SK-N-SH (cell line): ENCODE measurements at regions not wholly inside any gene's neighbourhood (a gene's known extent, or its start where the extent isn't known, plus 50 kb on each side); places are given as distances from the start of the nearest gene placed in this dataset.

Source experiments
- CTCF ChIA-PET: fragments of 300-600, 350-600 bp; formaldehyde crosslinking; extraction: SDS; loops from one replicate; lab custom pipeline; 2021; lab: Yijun Ruan, JAX
- POLR2A ChIA-PET: fragments of 350-600 bp; sonication (Branson Sonifier 250); formaldehyde crosslinking; extraction: SDS; loops from one replicate; lab custom pipeline; 2020; ENCODE audit warnings: antibody characterized with exemption, inconsistent platforms; lab: Yijun Ruan, JAX
- DNase-seq: peaks from one replicate; pipeline ENCODE4 v3.0.0; 2012
- H2AFZ ChIP-seq: fragments of 200-600 bp; sonication (generic); 2 replicates; pipeline ENCODE4 v1.8.1; 2016; ENCODE audit warnings: antibody characterized with exemption, mild to moderate bottlenecking, low read depth
- H3F3A ChIP-seq: fragments of 200-600 bp; sonication (generic); replicated peaks from 2 replicates; pipeline ENCODE3; 2016; ENCODE audit warnings: antibody characterized with exemption, mild to moderate bottlenecking; ENCODE audit not compliant: insufficient read depth
- H3K27ac ChIP-seq, 2 experiments: fragments of 200-500 bp in 1 of 2; fragments of 200-600 bp in 1 of 2; sonication (Bioruptor generic) in 1 of 2; sonication (generic), shearing (Covaris generic) in 1 of 2; 2 replicates each; pipeline versions ENCODE4 v1.5.1 to v1.6.1; 2014 to 2016; ENCODE audit warnings: low read depth in 2 of 2, inconsistent platforms in 1 of 2, low read length in 1 of 2, mild to moderate bottlenecking in 1 of 2, mixed read lengths in 1 of 2
- H3K27me3 ChIP-seq: fragments of 200-600 bp; sonication (generic), shearing (Covaris generic); 2 replicates; pipeline ENCODE4 v1.6.1; 2016; ENCODE audit warnings: mixed run types; ENCODE audit not compliant: insufficient read depth
- H3K36me3 ChIP-seq, 2 experiments: fragments of 200-500 bp in 1 of 2; fragments of 200-600 bp in 1 of 2; sonication (Bioruptor generic) in 1 of 2; sonication (generic) in 1 of 2; replicated peaks in 1 of 2; 2 replicates each; pipeline versions ENCODE3 to v1.5.1; 2014 to 2016; ENCODE audit warnings: low read length in 1 of 2, mild to moderate bottlenecking in 1 of 2; ENCODE audit not compliant: insufficient read depth in 2 of 2, control insufficient read depth in 1 of 2
- H3K4me1 ChIP-seq, 2 experiments: fragments of 200-500 bp in 1 of 2; fragments of 200-600 bp in 1 of 2; sonication (Bioruptor generic) in 1 of 2; sonication (generic), shearing (Covaris generic) in 1 of 2; 2 replicates each; pipeline versions ENCODE4 v1.5.1 to v1.6.1; 2014 to 2016; ENCODE audit warnings: low read depth in 1 of 2, low read length in 1 of 2, mixed run types in 1 of 2; ENCODE audit not compliant: insufficient read depth in 2 of 2, control insufficient read depth in 1 of 2
- H3K4me2 ChIP-seq: fragments of 200-600 bp; sonication (generic), shearing (Covaris generic); 2 replicates; pipeline ENCODE4 v1.6.1; 2017; ENCODE audit warnings: mixed run types
- H3K4me3 ChIP-seq, 2 experiments: fragments of 200-500 bp in 1 of 2; fragments of 200-600 bp in 1 of 2; sonication (Bioruptor generic) in 1 of 2; sonication (generic), shearing (Covaris generic) in 1 of 2; 2 replicates each; pipeline versions ENCODE4 v1.5.1 to v1.8.1; 2014 to 2016; ENCODE audit warnings: low read depth in 2 of 2, inconsistent platforms in 1 of 2, low read length in 1 of 2, mild to moderate bottlenecking in 1 of 2, mixed read lengths in 1 of 2, moderate library complexity in 1 of 2
- H3K79me2 ChIP-seq: fragments of 200-600 bp; sonication (generic); 2 replicates; pipeline ENCODE4 v1.8.1; 2017; ENCODE audit warnings: mild to moderate bottlenecking; ENCODE audit not compliant: insufficient read depth
- H3K9ac ChIP-seq: fragments of 200-600 bp; sonication (generic); 2 replicates; pipeline ENCODE4 v1.6.1; 2017; ENCODE audit warnings: mixed run types
- H3K9me2 ChIP-seq: fragments of 200-600 bp; sonication (generic); 2 replicates; pipeline ENCODE4 v1.6.1; 2017; ENCODE audit warnings: mixed run types
- H3K9me3 ChIP-seq: fragments of 200-600 bp; sonication (generic); 2 replicates; pipeline ENCODE4 v1.6.1; 2017; ENCODE audit warnings: mixed run types, mild to moderate bottlenecking, moderate library complexity
- H4K20me1 ChIP-seq: fragments of 200-600 bp; sonication (generic); 2 replicates; pipeline ENCODE4 v1.6.1; 2017; ENCODE audit warnings: mild to moderate bottlenecking, mixed run types; ENCODE audit not compliant: insufficient read depth
- CTCF ChIP-seq: fragments of 200-600 bp; sonication (generic); IDR thresholded peaks from 2 replicates; pipeline ENCODE4 v1.6.1; 2017; ENCODE audit warnings: antibody characterized with exemption, mild to moderate bottlenecking, moderate library complexity
- ELF1 ChIP-seq: IDR thresholded peaks from 2 replicates; pipeline ENCODE4 v1.4.0; 2012
- EP300 ChIP-seq, 2 experiments: IDR thresholded peaks; 2 replicates each; pipeline versions ENCODE4 v1.4.0 to v1.6.1; 2012; ENCODE audit warnings: borderline replicate concordance in 1 of 2, low read depth in 1 of 2, low read length in 1 of 2
- FOSL2 ChIP-seq: IDR thresholded peaks from 2 replicates; pipeline ENCODE4 v1.4.0; 2012; ENCODE audit warnings: low read depth, mild to moderate bottlenecking, moderate library complexity, borderline replicate concordance
- GATA2 ChIP-seq: sonication (generic); formaldehyde crosslinking; IDR thresholded peaks from 2 replicates; pipeline ENCODE4 v1.5.0; 2020; ENCODE audit warnings: mild to moderate bottlenecking, missing genetic modification reagents
- MAX ChIP-seq: IDR thresholded peaks from 2 replicates; pipeline ENCODE4 v1.4.0; 2012; ENCODE audit warnings: low read depth
- MXI1 ChIP-seq: IDR thresholded peaks from 2 replicates; pipeline ENCODE4 v1.6.1; 2012; ENCODE audit warnings: mild to moderate bottlenecking, low read depth, low read length, improper control_type of control experiment
- NFIC ChIP-seq: IDR thresholded peaks from 2 replicates; pipeline ENCODE4 v1.4.0; 2012; ENCODE audit warnings: borderline replicate concordance
- PBX3 ChIP-seq: IDR thresholded peaks from 2 replicates; pipeline ENCODE4; 2012
- RAD21 ChIP-seq: IDR thresholded peaks from 2 replicates; pipeline ENCODE4 v1.6.1; 2012; ENCODE audit warnings: mild to moderate bottlenecking, low read length
- RCOR1 ChIP-seq: fragments of 150-350 bp; IDR thresholded peaks from 2 replicates; pipeline ENCODE4 v1.6.1; 2017; ENCODE audit warnings: antibody characterized with exemption, low read length
- REST ChIP-seq: IDR thresholded peaks from 2 replicates; pipeline ENCODE4 v1.6.1; 2012; ENCODE audit warnings: mild to moderate bottlenecking, low read depth, low read length, moderate library complexity
- RXRA ChIP-seq: IDR thresholded peaks from 2 replicates; pipeline ENCODE4 v1.4.0; 2012; ENCODE audit warnings: low read depth, mild to moderate bottlenecking, borderline replicate concordance
- SMC3 ChIP-seq: IDR thresholded peaks from 2 replicates; pipeline ENCODE4 v1.6.1; 2012; ENCODE audit warnings: low read depth, low read length, improper control_type of control experiment
- TAF1 ChIP-seq: IDR thresholded peaks from 2 replicates; pipeline ENCODE4 v1.6.1; 2012; ENCODE audit warnings: low read depth, mild to moderate bottlenecking, low read length, moderate library complexity, borderline replicate concordance
- TCF12 ChIP-seq: IDR thresholded peaks from 2 replicates; pipeline ENCODE4 v1.4.0; 2012
- TEAD4 ChIP-seq: IDR thresholded peaks from 2 replicates; pipeline ENCODE4 v1.4.0; 2012; ENCODE audit warnings: mild to moderate bottlenecking, borderline replicate concordance; ENCODE audit not compliant: insufficient read depth
- USF2 ChIP-seq: fragments of 150-350 bp; IDR thresholded peaks from 2 replicates; pipeline ENCODE4 v1.6.1; 2017; ENCODE audit warnings: antibody characterized with exemption, low read length, low read depth, borderline replicate concordance
- YY1 ChIP-seq: IDR thresholded peaks from 2 replicates; pipeline ENCODE4 v1.4.0; 2012; ENCODE audit warnings: low read depth, mild to moderate bottlenecking
- WGBS: methylation state at CpG from one replicate; pipeline ENCODE4 v1.1.6; 2017; ENCODE audit warnings: low lambda C conversion rate; 5-methylcytosine and 5-hydroxymethylcytosine counted together

- H3K79me2 ChIP-seq = no peaks in the 10 kb centered on the region
- H3K27me3 ChIP-seq = no peaks in the 10 kb centered on the region
- no peaks in the 10 kb centered on the region for H3K36me3 ChIP-seq
- no peaks in the 10 kb centered on the region for H3F3A ChIP-seq
- TF ChIP-seq NFIC (no peak), GATA2 (no peak), YY1 (no peak), EP300 (IDR thresholded peaks at IDR 0.05; ENCODE audit: borderline replicate concordance in 1 of 2, low read depth in 1 of 2, low read length in 1 of 2) (no peak), USF2 (no peak), RAD21 (no peak), MXI1 (no peak), RXRA (no peak), PBX3 (no peak), MAX (no peak)
- TF ChIP-seq, all 33 proteins: peak for 0
- ChIA-PET POLR2A (no interaction called here), CTCF (no interaction called here)
- H3K4me2 ChIP-seq = no peak overlapping the region
- no peaks in the 10 kb centered on the region for H4K20me1 ChIP-seq
- no peak overlapping the region for H2AFZ ChIP-seq
- H3K4me1 ChIP-seq = no peaks in the 10 kb centered on the region; a peak in 1 of 4 replicates
- no peaks in the 10 kb centered on the region for H3K9me2 ChIP-seq
- H3K9me3 ChIP-seq = no peaks in the 10 kb centered on the region
- H3K27ac ChIP-seq = no peak overlapping the region
- DNase-seq = no peak
- H3K9ac ChIP-seq = no peak overlapping the region
- no peak overlapping the region for H3K4me3 ChIP-seq
These were observed 378.9 kb upstream of the HNRNPA3 start for GRCh38 chr2:176833671-176834070.

GRCh38 chr2:176834226-176834625, 378.4 kb upstream of the HNRNPA3 start:
- no peak for TF ChIP-seq REST
- TF ChIP-seq RXRA = no peak
- no peak for TF ChIP-seq TCF12
- TF ChIP-seq SMC3 = no peak
- TF ChIP-seq CTCF = no peak
- no peak for TF ChIP-seq FOSL2
- no peak for TF ChIP-seq RCOR1
- no peak for TF ChIP-seq TEAD4
- no peak for TF ChIP-seq TAF1
- TF ChIP-seq YY1 = no peak
- TF ChIP-seq MXI1 = no peak
- no peak for TF ChIP-seq ELF1
- Histone ChIP-seq H3K9ac (no peak overlapping the region), H3F3A (no peaks in the 10 kb centered on the region), H3K4me2 (no peak overlapping the region), H2AFZ (no peak overlapping the region), H3K9me3 (no peaks in the 10 kb centered on the region), H3K27me3 (no peaks in the 10 kb centered on the region), H3K79me2 (no peaks in the 10 kb centered on the region), H3K27ac (no peak overlapping the region), H3K4me1 (no peaks in the 10 kb centered on the region; a peak in 1 of 4 replicates), H3K36me3 (no peaks in the 10 kb centered on the region), H4K20me1 (no peaks in the 10 kb centered on the region), H3K9me2 (no peaks in the 10 kb centered on the region), H3K4me3 (no peak overlapping the region)
- no peak for DNase-seq
- CTCF ChIA-PET = interaction anchor here (1.4 kb wide), 1 partner anchor 11 kb away, joined by 3 read pairs; no protein-coding TSS in a partner anchor
- WGBS = 38% methylated on average over 3 of the region's 3 CpGs
- POLR2A ChIA-PET = no interaction called here
